ENCODE measurements at regions not wholly inside any gene's neighbourhood (a gene's known extent, or its start where the extent isn't known, plus 50 kb on each side); places are given as distances from the start of the nearest gene placed in this dataset.

- POLR2A ChIA-PET, result no interaction called here
- no peak overlapping the region for H3K4me3 ChIP-seq
- H3K36me3 ChIP-seq (ENCODE audit: control insufficient read depth in 2 of 2, insufficient read depth in 2 of 2, low read length in 1 of 2), result no peaks in the 10 kb centered on the region
- in situ Hi-C loops (cut with MboI) (no loop called here), intact Hi-C loops (cut with micrococcal nuclease; ENCODE audit: unreplicated experiment) (no loop called here)
- WGBS (ENCODE audit: insufficient coverage, insufficient replicate concordance, low lambda C conversion rate, missing lambda C conversion rate), result 12% methylated on average over 3 of the region's 3 CpGs
- no peak overlapping the region for H3K27ac ChIP-seq (ENCODE audit: control insufficient read depth, insufficient read depth)
- ATAC-seq, result no peak
- H3K4me2 ChIP-seq (ENCODE audit: control insufficient read depth, insufficient read depth), result no peak overlapping the region
- FAIRE-seq, result no peak
- H3K79me2 ChIP-seq (ENCODE audit: control insufficient read depth, insufficient read depth, low read length), result no peaks in the 10 kb centered on the region
- BruUV-seq (replicated peaks), result no TSS peak
- CTCF ChIA-PET, result no interaction called here
- DNase-seq (ENCODE audit: low read depth, low spot score), result no peak
- no peak overlapping the region for H2AFZ ChIP-seq (ENCODE audit: control insufficient read depth, low read depth, low read length)
- TF ChIP-seq KLF5 (IDR thresholded peaks at IDR 0.05; ENCODE audit: partially characterized antibody) (no peak), BACH1 (IDR thresholded peaks at IDR 0.05; ENCODE audit: borderline replicate concordance) (no peak), PAX8 (IDR thresholded peaks at IDR 0.05) (no peak), CBX5 (IDR thresholded peaks at IDR 0.05; ENCODE audit: low read depth) (no peak), EP300 (IDR thresholded peaks at IDR 0.05; ENCODE audit: borderline replicate concordance in 1 of 2, control insufficient read depth in 1 of 2, low read depth in 2 of 2, low read length in 2 of 2) (no peak), USF2 (IDR thresholded peaks at IDR 0.05; ENCODE audit: borderline replicate concordance, low read depth, low read length) (no peak), SRF (IDR thresholded peaks at IDR 0.05; ENCODE audit: low read depth in 2 of 2, low read length in 2 of 2) (no peak), ASH2L (IDR thresholded peaks at IDR 0.05; ENCODE audit: borderline replicate concordance, low read depth) (no peak), BCL11A (IDR thresholded peaks at IDR 0.05; ENCODE audit: low read depth, low read length) (no peak), ESRRA (IDR thresholded peaks at IDR 0.05; ENCODE audit: low read length) (no peak)
- TF ChIP-seq, protein P1, sequence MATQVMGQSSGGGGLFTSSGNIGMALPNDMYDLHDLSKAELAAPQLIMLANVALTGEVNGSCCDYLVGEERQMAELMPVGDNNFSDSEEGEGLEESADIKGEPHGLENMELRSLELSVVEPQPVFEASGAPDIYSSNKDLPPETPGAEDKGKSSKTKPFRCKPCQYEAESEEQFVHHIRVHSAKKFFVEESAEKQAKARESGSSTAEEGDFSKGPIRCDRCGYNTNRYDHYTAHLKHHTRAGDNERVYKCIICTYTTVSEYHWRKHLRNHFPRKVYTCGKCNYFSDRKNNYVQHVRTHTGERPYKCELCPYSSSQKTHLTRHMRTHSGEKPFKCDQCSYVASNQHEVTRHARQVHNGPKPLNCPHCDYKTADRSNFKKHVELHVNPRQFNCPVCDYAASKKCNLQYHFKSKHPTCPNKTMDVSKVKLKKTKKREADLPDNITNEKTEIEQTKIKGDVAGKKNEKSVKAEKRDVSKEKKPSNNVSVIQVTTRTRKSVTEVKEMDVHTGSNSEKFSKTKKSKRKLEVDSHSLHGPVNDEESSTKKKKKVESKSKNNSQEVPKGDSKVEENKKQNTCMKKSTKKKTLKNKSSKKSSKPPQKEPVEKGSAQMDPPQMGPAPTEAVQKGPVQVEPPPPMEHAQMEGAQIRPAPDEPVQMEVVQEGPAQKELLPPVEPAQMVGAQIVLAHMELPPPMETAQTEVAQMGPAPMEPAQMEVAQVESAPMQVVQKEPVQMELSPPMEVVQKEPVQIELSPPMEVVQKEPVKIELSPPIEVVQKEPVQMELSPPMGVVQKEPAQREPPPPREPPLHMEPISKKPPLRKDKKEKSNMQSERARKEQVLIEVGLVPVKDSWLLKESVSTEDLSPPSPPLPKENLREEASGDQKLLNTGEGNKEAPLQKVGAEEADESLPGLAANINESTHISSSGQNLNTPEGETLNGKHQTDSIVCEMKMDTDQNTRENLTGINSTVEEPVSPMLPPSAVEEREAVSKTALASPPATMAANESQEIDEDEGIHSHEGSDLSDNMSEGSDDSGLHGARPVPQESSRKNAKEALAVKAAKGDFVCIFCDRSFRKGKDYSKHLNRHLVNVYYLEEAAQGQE (IDR thresholded peaks at IDR 0.05; ENCODE audit: low read depth, low read length), result no peak
- TF ChIP-seq, protein P2, sequence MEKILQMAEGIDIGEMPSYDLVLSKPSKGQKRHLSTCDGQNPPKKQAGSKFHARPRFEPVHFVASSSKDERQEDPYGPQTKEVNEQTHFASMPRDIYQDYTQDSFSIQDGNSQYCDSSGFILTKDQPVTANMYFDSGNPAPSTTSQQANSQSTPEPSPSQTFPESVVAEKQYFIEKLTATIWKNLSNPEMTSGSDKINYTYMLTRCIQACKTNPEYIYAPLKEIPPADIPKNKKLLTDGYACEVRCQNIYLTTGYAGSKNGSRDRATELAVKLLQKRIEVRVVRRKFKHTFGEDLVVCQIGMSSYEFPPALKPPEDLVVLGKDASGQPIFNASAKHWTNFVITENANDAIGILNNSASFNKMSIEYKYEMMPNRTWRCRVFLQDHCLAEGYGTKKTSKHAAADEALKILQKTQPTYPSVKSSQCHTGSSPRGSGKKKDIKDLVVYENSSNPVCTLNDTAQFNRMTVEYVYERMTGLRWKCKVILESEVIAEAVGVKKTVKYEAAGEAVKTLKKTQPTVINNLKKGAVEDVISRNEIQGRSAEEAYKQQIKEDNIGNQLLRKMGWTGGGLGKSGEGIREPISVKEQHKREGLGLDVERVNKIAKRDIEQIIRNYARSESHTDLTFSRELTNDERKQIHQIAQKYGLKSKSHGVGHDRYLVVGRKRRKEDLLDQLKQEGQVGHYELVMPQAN (conservative IDR thresholded peaks at IDR 0.05), result no peak
- H3K27me3 ChIP-seq (replicated peaks in 1 of 2; ENCODE audit: control insufficient read depth in 2 of 2, insufficient read depth in 2 of 2, low read length in 1 of 2), result no peaks in the 10 kb centered on the region
- SMC1A ChIA-PET (ENCODE audit: uncharacterized antibody, unreplicated experiment), result interaction anchor here (0.6 kb wide), 1 partner anchor 1171 kb away, joined by 3 read pairs; no protein-coding TSS in a partner anchor
- H3K9ac ChIP-seq (ENCODE audit: control insufficient read depth, insufficient read depth, low read length), result no peak overlapping the region
- H3K9me3 ChIP-seq (replicated peaks; ENCODE audit: control insufficient read depth, insufficient read depth, low read length), result no peaks in the 10 kb centered on the region
- RAD21 ChIA-PET (ENCODE audit: unreplicated experiment), result no interaction called here
- no peaks in the 10 kb centered on the region for H4K20me1 ChIP-seq (ENCODE audit: control insufficient read depth, insufficient read depth)
- no peaks in the 10 kb centered on the region for H3K4me1 ChIP-seq (ENCODE audit: control insufficient read depth, insufficient read depth, low read length)
Observed at GRCh38 chr3:73894474-73895213, 269.9 kb upstream of the PDZRN3 start.

All from GM12878 (cell line).